GM21515 (cell line): ENCODE measurements at regions not wholly inside any gene's neighbourhood (a gene's known extent, or its start where the extent isn't known, plus 50 kb on each side); places are given as distances from the start of the nearest gene placed in this dataset.
"Not testable (repeated sequence)": the region's sequence is repeated elsewhere in the genome, so short reads cannot be mapped to it uniquely, and the experiment has no call there.

Source experiments
- ATAC-seq: cut with Tn5 transposase; IDR thresholded peaks from one replicate; pipeline ENCODE4 v1.9.1; 2021; ENCODE audit not compliant: unreplicated experiment

DNA sequence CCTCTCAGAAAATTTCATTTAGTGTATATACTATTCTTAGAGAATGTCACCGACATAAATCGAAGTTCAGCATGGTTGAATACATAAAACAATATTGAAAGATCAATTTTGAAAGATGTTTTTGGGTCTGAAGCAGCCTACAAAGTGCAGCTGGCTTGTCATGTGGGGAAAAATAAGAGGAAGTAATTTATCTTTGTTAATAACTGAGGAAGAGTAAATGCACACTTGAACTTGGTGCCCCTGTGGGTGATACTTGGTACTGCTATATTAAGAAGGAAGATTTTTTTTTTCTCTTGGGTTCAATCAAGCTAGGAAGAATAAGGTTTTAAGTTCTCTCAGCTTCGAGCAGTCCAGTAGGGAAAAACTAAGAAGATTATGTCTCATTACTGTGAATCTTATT lies 661.3 kb downstream of the RPL10L start:
- ATAC-seq: no peak

DNA sequence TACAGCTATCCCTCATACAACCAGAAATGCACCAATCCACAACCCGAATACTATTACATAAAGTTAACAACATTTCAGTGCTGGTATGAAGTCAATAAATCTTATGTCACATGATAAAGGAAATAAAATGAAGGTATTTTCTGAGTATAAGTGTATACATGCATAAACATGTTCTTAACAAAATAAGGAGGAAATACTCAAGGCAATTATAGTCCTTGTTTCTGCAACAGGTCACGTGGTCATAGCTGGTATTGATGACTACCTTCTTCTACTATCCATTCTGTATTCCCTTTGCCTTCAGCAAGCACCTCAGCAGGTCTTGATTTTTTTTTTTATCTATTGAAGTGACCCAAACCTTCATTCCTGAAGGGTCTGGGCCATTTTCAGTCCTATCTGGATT lies 675.6 kb downstream of the RPL10L start:
- no peak for ATAC-seq

DNA sequence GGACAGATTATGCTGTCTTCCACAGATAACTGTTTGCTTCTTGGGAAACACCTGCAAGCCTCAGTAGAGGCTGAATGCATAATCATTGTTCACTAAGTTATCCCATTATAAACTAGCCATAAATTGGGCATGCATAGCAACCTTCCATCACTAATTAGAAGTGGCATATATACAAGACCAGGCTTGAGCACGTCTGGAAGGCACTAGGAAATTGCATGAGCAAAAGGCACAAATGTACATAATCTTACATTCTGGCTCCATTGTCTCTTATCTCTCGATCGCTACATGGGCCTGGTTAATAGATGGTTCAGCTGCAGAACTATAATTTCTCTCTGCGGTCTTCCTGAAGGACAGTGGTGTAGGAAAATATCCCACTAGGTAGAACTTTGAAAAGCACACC lies 679.2 kb downstream of the RPL10L start:
- ATAC-seq: no peak

DNA sequence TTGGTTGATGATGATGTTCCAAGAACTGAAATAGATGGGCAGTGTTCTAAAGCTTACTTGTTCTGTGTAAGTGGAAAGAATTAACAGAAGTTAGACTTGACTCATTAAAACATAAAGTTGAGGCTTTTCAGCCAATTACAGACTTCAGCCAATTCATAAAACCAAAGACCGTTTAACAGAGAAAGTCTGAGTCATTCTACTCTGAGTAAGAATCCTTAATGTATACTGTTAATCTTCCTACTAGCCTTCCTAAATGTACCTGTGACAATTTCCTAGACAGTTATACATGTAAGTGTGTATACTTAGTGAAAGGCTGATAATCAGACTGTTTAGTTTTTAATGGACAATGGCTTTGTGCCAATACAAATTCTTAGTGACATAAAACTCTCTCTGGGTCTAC lies 681.0 kb downstream of the RPL10L start:
- no peak for ATAC-seq

DNA sequence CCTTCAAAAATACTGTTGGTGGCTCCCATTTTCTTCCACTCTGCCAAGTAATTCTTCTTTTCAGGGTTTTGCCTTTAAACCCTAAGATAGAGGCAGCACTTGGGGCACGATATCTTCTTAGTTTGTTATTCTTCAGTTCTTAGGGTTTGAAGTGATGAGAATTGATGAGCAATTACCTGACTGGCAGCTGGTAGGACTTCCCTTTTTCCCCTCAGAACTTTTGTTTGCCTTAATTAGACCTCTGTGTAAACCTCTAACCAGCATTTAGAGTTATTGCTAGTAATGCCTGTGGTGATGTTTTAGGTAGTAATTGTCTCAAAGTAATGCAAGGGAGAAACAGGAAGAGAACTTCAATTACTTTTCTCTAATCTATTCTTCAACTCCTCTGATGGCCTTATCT lies 683.5 kb downstream of the RPL10L start:
- no peak for ATAC-seq

DNA sequence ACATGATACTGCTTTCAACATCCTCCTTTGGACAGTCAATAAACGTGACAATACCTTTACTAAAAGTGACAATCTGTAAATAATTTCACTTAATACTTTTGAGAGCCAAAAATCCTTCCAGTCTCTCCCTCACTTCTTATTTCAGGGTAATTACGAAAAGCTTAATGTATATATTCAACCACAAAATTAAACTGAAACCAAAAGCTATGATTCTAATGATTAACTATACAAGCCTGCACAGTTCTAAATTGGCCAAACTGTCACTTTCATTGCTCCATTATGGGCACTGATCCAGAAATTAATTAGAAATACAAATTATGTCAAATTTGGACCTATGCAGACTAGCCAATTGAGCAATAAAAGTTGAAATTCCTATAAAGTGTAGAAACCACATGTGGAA lies 696.5 kb upstream of the MIS18BP1 start:
- ATAC-seq: no peak

DNA sequence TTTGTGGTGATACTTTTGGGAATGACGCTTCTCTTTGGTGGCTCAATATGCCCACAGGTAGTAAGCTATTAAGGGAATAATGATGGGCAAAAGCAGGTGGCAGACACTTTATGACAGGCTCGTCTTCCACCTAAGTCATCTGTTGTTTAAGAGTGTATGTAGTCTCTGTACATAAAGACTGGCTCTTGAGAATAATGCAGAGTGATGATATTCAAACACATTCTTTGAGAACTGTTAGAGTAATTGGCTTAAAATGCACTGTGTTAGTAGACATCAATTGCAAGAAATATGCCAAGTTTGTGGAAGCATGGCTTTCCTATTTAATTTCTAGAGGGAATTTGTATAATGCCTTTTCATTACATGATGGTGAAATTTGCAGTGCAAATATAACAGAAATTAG lies 694.8 kb upstream of the MIS18BP1 start:
- ATAC-seq: no peak

DNA sequence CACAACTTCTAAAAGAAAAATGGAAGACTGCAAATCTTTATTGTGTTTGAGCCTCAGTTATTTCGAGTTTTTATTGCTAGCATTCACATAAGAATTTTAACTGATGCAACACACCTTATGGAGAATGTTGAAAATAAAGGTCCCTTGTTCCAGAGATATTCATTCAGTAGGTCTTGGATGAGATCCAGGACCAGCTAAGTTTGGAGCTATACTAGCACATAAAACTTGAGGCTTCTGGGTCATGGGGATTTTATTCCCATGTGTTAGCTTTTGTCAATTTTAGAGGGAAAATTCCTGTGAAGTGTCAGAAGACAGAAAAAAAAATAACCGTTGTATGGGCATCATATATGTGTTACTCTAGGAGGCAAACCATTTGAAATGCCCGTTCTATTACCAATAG lies 693.2 kb upstream of the MIS18BP1 start:
- ATAC-seq: no peak

DNA sequence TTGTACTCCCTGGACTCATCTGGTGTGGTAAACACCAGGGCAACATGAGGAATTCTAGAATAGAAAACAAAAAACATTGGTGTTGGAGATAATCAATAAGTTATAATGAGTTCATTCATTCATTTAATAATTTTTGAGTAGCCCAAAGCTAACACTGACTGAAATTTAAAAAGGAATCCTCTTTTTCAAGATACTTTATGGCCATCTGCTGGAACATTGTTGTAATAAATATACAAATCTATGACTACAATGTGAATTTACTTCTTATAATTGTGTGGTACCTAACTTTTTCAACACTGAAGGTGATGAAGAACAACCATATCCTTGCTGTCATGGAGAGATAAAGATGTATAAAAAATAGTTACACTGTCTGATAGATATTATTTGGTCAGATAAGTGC lies 687.3 kb upstream of the MIS18BP1 start:
- no peak for ATAC-seq

DNA sequence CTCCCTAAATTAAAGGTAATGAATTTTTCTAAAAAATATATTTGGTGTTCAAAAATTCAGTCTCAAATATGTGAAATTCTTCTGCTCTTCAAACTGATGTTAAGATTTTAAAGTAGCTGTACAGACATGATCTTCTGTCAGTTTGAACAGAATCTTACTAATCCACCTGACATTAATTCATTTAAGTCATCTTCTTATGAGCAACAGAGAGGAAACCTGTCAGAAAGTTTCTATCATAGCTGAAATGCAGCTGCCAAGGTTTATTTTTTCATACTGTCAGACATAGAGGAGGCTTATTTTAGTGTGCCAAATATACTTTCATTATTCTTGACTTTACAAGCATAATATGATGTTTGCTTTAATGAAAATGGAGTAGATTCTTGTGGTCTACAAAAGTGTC lies 686.6 kb upstream of the MIS18BP1 start:
- no peak for ATAC-seq

DNA sequence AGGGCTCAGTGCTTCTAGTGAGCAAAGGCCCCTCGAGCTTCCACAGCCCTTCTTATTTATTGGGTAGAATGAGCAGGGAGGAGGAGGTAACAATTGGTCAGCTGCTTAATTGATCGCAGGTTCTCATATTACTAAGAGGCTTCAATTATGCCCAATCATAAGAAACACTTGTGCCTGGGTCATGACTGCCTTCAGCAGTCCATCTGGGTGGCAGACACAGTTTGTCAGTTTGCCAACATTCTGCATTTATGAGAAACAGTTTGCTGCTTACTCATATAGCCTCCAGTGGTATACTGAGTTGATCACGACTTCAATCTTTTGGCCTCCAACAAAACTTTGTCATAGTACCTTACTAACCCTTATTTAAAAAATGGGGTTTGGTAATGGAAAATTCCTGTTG lies 667.0 kb upstream of the MIS18BP1 start:
- not testable (repeated sequence) for ATAC-seq

DNA sequence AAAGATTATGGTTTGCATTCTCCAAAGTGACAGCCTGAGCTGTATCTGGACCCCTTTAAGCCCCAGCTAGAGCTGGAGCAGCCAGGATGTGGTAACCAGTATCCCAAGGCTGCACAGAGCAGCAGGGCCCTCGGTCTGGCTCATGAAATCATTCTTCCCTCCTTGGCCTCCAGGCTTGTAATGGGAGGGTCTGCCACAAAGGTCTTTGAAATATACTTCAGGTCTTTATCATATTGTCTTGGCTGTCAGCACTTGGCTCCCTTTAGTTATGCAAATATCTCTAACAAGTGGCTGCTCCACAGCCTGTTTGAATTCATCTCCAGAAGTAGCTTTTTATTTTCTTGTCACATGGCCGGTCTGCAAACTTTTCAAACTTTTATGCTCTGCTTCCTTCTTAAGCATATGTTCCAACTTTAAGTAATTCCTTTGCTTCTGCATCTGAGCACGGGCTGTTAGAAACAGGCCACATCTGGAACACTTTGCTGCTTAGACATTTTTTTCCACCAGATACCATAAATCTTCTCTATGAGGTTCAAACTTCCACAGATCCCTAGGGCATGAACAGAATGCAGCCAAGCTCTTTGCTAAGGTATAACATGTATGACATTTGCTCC lies 663.4 kb upstream of the MIS18BP1 start:
- no peak for ATAC-seq

DNA sequence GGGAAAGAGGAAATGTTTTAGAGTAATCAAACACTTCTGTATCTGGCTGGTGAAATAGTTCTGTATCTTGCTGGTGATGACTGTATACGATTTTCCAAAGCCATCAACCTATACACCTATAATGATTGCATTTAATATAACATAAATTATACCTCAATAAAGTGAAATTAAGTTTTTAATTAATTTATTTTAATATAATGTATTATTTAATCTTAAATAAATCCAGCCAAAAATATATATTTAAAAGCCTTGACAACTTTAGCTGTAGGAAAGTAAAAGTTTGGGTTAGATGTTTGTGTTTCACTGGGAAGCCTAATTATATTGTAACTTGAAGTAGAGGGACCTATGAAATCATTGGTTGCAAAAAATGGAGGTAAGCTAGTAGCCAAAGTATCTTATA lies 654.8 kb upstream of the MIS18BP1 start:
- no peak for ATAC-seq

DNA sequence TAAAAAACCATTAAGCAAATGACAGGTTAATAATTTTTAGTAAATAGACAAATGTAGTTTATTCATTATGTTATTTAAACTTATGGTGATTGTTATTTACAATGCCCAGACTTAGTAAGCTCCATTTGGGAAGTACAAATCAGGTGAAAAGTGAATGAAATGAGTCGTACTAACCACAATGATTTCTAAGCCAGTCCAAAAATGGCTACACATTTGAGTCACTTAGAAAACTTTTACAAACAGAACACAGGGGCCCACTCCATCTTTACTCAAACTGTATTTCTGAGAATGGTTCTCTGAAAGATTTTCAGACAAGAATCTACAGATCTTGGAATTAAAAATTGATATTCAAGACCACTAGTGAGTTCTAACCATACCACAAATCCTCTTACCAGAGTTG lies 653.3 kb upstream of the MIS18BP1 start:
- no peak for ATAC-seq

DNA sequence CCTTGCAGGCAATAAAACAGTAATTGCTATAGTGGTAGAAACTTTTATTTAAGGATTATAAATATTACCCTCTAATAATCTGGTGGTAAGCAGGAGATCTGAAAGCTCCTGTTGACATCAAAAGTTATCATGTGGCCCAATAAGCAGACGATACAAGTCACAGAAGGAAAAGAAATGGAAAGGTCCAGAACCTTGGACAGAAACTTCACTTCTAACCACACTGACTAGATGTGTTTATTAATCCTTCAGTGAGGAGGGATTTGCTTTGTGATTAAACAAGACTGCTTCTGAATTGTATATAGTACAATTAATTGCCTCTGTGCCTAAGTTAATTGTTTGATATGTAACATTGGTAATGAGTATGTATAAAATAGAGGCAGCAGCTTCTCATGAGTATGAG lies 652.7 kb upstream of the MIS18BP1 start:
- no peak for ATAC-seq

DNA sequence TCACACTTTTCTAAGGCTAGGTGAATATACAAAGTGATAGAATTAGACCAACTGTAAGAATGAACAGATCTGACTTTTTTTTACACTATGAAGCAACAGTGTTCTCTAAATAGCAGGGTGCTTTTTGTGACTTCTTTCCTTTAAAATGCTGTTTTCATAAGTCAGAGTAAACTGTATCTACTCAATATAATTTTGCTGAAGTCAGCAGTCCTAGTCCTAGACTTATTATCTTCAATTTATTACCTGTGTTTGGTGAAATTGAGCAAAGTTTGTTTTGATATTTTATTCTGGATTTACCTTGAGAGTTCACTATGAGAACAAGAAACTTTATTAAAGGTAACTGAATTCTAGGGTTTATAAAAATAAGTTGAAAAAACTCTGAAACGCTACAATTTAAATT lies 651.3 kb upstream of the MIS18BP1 start:
- ATAC-seq: no peak

DNA sequence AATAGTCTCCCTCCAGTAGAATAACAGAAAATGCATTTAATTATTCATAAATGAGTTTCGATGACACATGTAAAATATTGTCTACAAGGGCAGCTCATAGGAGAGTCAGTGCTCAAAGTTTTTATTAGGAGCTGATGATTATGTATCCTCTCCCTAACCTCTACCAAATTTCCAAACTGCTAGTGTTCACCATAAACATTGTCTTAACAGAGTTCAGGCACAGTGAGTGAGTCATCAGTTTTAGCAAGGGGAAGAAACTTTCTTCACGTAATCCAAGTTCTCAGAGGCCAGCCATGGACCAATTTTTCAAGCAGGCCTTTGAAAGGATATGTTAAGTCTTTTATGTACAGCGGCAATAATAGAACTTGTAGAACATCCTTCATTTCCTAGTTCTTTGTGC lies 649.2 kb upstream of the MIS18BP1 start:
- no peak for ATAC-seq

DNA sequence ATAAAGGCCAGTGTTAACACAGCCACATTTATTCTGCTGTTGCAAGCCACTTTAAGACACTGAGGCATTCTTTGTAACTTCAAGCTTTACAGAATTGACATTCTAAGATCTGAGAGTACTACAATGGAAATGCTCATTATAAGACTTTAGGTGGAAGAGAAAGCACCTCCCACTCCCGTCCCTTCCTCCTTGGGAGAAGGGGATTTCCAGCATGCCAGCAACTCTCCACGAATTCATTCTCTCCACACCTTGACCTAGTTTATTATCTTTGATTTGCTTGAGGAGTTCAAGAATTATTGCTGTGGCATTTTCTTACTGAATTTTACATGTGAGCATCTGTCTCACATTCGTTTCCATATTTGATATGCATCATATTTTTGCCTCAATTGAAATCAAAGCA lies 644.4 kb upstream of the MIS18BP1 start:
- no peak for ATAC-seq

DNA sequence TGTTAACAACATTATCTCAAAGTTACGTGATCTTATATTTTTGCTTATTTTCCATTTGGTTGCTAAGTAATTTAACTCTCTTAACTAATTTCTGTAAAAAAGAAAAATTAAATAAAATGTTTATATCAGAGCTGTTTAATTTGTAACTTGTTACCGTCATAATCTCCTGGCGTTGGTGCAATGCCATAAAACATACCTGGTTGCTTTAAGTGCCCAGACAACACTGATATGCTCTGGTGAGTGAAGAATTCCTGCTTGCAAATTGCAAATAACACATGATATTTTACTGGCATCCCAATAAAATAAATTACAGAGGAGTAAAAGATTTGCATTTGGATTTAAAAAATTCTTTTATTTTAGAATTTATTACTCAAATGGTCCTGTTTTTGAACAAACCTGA lies 640.1 kb upstream of the MIS18BP1 start:
- ATAC-seq: no peak

DNA sequence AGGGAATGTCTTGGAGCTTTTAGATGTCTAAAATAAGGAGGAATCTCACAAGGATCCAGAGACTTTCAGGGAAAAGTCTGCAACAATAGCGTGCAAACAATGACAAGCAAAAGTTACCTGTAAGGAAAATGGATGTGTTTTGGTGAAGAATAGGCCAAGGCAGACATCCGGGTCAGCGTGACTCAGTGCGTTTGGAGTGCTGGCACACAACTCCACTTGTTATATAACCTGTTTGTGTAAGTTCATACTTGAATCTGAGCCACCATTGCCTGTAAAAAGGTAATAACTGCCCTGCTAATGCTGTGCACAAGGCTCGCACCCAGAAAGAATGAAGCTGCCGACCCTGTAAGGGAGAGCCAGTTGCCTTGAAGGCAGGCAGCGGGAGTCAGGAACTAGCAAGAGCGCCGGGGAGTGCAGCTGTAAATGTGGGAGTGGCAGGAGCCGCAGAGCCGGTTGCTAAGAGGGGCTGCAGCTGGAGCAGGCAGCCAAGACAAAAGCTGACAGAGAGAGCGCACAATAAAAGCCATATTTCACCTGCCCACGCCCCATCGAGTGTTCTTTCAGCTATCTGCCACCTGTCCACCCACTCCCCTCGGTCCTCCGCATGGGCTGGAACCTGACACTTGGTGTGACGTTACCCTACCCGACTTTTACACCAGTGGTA lies 638.5 kb upstream of the MIS18BP1 start:
- no peak for ATAC-seq

DNA sequence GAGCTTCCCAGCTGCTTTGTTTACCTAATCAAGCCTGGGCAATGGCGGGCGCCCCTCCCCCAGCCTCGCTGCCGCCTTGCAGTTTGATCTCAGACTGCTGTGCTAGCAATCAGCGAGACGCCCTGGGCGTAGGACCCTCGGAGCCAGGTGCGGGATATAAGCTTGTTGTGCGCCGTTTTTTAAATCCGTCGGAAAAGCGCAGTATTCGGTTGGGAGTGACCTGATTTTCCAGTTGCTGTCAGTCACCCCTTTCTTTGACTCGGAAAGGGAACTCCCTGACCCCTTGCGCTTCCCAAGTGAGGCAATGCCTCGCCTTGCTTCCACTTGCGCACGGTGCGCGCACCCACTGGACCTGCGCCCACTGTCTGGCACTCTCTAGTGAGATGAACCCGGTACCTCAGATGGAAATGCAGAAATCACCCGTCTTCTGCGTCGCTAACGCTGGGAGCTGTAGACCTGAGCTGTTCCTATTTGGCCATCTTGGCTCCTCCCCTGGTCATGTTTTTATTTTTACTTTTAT lies 635.8 kb upstream of the MIS18BP1 start:
- not testable (repeated sequence) for ATAC-seq

DNA sequence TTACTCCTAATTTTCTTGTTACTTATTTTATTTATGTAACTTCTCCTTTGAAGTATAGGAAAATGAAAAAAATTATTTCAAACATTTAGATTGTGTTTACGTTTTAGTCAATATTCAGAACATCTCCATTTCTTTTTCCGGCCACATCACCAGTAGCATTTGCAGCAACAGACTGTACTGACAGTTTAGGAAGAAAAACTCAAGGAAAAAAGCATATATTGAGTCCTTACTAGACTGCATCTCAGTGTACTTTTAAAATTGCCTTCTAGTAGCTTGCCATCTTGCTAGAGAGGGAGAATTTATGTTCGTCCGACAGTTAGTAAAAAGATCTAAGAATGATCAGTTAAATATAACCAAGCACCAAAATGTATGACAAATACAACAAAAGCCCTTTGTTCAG lies 625.0 kb upstream of the MIS18BP1 start:
- ATAC-seq: no peak

DNA sequence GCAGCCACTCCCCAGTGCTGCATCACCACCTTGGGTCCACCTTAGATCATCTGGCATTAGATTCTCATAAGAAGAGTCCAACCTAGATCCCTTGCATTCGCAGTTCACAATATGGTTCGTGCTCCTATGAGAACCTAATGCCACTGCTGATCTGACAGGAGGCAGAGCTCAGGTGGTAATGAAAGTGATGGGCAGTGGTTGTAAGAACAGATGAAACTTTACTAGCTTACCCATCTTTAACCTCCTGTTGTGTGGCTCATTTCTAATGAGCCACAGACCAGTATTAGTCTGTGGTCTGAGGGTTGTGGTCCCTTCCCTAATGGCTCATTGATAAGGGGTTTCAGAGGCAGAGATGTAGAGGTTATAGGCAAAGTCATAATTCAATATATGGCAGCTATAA lies 615.9 kb upstream of the MIS18BP1 start:
- ATAC-seq: no peak
